ENCODE measurements at regions not wholly inside any gene's neighbourhood (a gene's known extent, or its start where the extent isn't known, plus 50 kb on each side); places are given as distances from the start of the nearest gene placed in this dataset.

DNA sequence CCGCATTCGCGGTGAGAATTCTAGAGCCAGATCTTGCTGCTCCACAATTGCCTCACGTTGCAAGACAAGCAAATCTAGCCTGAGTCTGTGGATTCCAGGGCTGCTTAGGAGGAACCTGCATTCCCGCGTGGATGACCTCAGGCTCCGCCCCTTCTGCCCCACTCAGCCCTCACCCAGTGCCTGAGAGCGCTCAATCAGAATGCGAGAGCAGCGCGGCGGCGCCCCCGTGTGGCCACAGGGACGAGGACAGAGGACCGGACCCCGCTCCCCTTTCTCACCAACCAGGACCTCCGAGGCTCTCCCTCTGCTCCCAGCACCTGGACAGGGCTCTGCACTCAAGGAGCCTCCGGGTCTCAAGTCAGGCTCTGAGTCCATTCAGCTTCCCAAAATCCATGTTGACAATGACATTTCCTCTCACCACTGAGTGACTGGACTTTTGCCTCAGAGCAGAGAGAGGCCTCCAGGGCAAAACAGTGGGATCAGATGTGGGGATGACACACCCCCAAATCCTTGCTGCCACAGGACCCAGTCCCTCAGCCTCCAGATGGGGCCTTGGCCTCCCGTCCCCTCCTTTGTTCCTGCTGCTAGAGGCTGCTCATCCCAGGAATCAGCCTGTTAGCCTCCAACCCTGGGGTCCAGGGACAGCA, 52.0 kb downstream of the RPP21 start:
- peak; percentile 73 for DNase-seq

DNA sequence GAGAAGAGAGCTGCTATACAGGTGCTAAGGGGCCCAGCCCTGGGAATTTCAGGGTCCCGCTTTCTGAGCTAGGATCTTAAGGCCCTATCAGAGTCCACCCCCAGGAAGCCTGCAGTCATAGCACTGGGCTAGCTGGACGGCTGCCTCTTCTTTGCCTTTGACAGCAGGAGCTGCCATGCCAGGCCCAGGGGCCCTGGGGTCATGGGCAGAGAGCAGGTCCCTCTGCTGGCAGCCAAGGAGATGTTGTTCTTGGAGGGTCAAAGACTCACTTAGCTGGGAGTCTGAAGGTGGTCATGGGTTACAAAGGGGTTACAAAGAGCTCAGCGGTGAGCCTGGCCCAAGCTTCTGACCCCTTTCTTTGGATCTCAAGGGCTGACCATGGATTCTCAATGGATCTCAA, 52.7 kb downstream of the RPP21 start:
- no peak for DNase-seq

DNA sequence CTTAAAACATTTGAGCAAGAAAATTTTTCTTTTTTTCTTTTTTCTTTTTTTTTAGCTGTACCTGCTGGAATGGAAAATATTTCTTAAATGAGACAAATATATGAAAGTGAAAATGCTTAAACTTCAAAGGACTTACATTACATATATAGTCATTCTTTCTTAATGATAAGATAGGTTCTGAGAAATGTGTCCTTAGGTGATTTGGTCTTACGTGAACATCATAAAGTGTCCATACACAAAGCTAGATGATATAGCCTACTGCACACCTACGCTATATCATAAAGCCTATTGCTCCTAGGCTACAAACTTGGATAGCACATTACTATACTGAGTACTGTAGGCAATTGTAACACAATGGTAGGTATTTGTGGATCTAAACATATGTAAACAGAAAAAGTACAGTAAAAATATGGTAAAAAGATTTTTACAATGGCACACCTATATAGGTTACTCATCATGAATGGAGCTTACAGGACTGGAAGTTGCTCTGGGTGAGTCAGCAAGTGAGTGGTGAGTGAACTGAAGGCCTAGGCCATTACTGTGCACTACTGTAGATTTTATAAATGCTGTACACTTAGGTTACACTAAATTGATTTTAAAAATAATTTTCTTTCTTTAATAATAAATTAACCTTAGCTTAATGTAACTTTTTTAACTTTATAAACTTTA, 54.6 kb downstream of the RPP21 start:
- no peak for DNase-seq

DNA sequence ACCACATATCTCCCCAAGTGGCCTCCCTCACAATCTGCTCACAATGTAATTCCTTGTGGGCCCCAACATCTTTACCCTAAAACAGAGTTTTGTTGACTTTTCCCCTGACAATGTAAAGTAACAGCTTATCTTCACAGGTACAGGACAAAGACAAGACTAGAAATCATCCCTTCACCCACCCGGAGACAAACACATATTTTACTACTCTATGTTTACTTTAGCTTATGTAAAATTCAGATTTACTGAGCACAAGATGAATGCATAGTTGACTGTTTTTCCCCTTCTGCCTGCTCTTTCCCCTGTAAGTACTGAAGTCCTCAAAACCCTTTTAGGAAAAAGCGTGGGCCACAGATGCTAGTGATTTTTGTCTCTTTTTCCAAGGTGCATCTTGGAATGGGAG, 61.0 kb downstream of the RPP21 start:
- DNase-seq: no peak

DNA sequence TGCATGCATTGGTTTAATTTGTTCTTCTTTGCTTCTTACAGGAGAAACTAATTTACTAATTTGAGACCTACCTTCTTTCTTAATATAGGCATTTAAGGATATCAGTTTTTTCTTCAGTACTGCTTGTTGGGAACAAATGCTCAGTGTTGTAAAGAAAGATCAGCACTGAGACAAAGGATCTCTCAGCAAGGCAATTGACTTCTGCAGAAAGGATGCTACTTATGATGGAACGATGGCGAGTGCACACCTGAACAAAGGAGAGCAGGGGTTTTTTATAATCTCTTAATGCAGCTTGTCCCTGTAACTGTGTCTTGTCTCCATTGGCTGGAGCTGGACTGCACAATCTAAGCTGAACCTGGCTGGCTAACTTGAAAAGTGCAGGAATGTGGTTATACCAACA, 64.2 kb downstream of the RPP21 start:
- DNase-seq: no peak

DNA sequence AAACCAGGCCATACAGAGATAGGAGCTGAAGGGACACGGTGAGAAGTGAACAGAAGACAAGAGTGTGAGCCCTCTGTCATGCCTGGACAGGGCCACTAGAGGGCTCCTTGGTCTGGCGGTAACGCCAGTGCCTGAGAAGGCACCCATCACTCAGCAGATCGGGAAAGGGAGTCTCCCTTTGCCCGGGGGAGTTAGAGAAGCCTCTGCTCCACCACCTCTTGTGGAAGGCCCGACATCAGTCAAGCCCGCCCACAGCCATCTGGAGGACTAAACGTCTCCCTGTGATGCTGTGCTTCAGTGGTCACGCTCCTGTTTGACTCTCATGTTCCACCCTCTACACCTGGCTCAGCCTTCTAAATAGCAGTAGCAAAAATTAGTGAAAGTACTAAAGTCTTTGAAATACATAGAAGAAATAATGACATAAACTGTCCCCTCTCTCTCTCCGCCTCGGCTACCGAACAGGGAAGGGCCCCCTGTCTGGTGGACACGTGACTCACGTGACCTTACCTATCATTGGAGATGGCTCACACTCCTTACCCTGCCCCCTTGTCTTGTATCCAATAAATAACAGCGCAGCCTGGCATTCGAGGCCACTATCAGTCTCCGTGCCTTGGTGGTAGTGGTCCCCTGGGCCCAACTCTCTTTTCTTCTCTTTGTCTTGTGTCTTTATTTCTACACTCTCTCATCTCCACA, 66.7 kb downstream of the RPP21 start:
- peak; percentile 34 for DNase-seq

DNA sequence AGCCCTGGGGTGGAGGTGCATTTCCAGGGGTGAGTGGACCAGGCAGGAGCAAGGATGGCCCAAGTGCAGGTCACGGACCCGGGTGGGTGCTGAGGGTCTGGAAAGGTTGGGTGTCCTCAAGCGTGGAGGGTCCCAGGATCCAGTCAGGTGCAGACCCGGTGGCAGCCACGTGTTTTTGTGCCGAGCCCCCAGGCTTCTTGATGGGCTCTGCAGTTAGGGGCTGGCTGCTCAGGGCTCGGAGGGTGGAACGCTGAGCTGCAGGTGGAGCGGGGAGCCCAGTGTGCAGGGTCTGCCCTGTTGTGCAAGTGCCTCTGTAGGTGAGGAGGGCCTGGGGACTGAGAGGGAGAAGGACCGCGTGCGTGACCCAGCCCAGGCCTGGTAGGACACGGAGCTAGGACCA, 70.9 kb upstream of the HLA-E start:
- no peak for DNase-seq

DNA sequence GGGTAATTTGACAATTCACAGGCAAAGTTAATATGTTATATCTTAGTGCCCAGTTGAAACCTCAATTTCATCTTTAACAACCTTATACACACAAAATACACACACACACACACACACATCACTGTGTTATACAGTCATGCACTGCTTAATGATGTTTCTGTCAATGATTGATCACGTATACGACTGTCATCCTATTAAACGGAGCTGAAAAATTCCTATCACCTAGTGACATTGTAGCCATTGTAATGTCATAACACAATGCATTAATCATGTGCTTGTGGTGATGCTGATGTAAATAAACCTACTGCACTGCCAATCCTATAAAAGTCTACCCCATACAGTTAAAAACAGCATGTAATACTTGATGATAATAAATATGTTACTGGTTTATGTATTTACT, 64.8 kb upstream of the HLA-E start:
- DNase-seq: no peak
